ENCODE measurements at regions not wholly inside any gene's neighbourhood (a gene's known extent, or its start where the extent isn't known, plus 50 kb on each side); places are given as distances from the start of the nearest gene placed in this dataset.

DNA sequence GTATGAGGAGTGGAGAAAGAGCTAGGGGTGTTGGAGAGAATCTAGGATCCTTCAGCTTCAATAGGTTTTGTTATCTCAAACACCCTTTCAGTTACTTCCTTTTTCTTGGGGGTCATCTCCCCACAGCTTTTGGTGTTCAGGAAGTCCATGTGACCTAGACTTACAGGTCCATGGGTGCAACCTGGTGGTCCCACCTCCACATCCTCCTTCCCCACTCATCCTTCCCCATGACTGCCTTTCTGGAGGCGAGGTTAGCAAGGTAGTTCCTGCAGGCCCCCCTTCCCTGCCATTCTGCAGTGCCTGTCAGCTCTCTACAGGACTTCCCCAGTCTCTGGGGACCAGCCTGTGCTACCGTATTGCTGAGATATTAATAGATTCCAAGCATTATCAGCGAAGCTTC, 107.6 kb downstream of the TMEM17 start:
- Histone ChIP-seq H3K4me1 (ENCODE audit: insufficient read depth, low read length, poor library complexity, severe bottlenecking) (peaks cover 10% of the 10 kb centered on the region), H3K36me3 (ENCODE audit: insufficient read depth, low read length) (no peaks in the 10 kb centered on the region), H3K9me3 (ENCODE audit: insufficient read depth, low read depth, low read length) (no peaks in the 10 kb centered on the region), H3F3A (ENCODE audit: low read depth) (no peaks in the 10 kb centered on the region), H3K9me2 (replicated peaks; ENCODE audit: low read depth, low read length) (no peaks in the 10 kb centered on the region), H3K79me2 (ENCODE audit: insufficient read depth, low read length) (no peaks in the 10 kb centered on the region), H3K9ac (ENCODE audit: low read depth, low read length, poor library complexity, severe bottlenecking) (no peak overlapping the region), H3K27me3 (ENCODE audit: insufficient read depth, low read length, poor library complexity, severe bottlenecking) (no peaks in the 10 kb centered on the region), H3K4me3 (ENCODE audit: low read length, poor library complexity, severe bottlenecking) (no peak overlapping the region), H4K20me1 (ENCODE audit: insufficient read depth, low read length, poor library complexity, severe bottlenecking) (no peaks in the 10 kb centered on the region), H2AFZ (ENCODE audit: low read length) (peak overlapping the region; percentile 51; the same call in 1 of the 2 replicates), H3K4me2 (ENCODE audit: low read depth, low read length, poor library complexity, severe bottlenecking) (peak overlapping the region; percentile 36)
- no peak for TF ChIP-seq EZH2phosphoT487 (IDR thresholded peaks at IDR 0.05; ENCODE audit: borderline replicate concordance)
- TF ChIP-seq, protein P1, sequence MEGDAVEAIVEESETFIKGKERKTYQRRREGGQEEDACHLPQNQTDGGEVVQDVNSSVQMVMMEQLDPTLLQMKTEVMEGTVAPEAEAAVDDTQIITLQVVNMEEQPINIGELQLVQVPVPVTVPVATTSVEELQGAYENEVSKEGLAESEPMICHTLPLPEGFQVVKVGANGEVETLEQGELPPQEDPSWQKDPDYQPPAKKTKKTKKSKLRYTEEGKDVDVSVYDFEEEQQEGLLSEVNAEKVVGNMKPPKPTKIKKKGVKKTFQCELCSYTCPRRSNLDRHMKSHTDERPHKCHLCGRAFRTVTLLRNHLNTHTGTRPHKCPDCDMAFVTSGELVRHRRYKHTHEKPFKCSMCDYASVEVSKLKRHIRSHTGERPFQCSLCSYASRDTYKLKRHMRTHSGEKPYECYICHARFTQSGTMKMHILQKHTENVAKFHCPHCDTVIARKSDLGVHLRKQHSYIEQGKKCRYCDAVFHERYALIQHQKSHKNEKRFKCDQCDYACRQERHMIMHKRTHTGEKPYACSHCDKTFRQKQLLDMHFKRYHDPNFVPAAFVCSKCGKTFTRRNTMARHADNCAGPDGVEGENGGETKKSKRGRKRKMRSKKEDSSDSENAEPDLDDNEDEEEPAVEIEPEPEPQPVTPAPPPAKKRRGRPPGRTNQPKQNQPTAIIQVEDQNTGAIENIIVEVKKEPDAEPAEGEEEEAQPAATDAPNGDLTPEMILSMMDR (conservative IDR thresholded peaks at IDR 0.05; ENCODE audit: low read length): no peak

DNA sequence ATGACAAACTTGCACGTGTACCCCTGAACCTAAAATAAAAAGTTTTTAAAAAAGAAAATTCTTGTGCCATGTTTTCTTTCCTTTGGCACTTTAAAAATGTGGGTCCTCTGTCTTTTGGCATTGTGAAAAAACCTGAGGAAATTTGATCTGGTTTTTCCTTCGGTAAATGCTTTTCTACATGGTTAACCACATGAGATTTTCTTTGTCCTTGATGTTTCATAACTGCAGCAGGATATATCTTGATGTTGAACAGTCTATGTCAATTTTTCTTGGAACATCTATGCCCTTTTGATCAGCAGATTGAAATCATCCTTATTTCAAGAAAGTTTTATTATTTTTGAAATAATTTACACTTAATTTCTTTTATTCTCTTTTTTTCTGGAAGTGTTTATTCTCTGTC, 109.1 kb downstream of the TMEM17 start:
- no peaks in the 10 kb centered on the region for H3K9me2 ChIP-seq (replicated peaks; ENCODE audit: low read depth, low read length)
- peaks cover 10% of the 10 kb centered on the region for H3K4me1 ChIP-seq (ENCODE audit: insufficient read depth, low read length, poor library complexity, severe bottlenecking)
- TF ChIP-seq, protein P1 (conservative IDR thresholded peaks at IDR 0.05; ENCODE audit: low read length): no peak
- no peak for TF ChIP-seq EZH2phosphoT487 (IDR thresholded peaks at IDR 0.05; ENCODE audit: borderline replicate concordance)
- no peaks in the 10 kb centered on the region for H4K20me1 ChIP-seq (ENCODE audit: insufficient read depth, low read length, poor library complexity, severe bottlenecking)
- no peaks in the 10 kb centered on the region for H3K27me3 ChIP-seq (ENCODE audit: insufficient read depth, low read length, poor library complexity, severe bottlenecking)
- no peaks in the 10 kb centered on the region for H3K36me3 ChIP-seq (ENCODE audit: insufficient read depth, low read length)
- no peak overlapping the region for H3K9ac ChIP-seq (ENCODE audit: low read depth, low read length, poor library complexity, severe bottlenecking)
- H3K4me3 ChIP-seq (ENCODE audit: low read length, poor library complexity, severe bottlenecking): no peak overlapping the region
- H3F3A ChIP-seq (ENCODE audit: low read depth): no peaks in the 10 kb centered on the region
- H3K4me2 ChIP-seq (ENCODE audit: low read depth, low read length, poor library complexity, severe bottlenecking): no peak overlapping the region
- no peak overlapping the region for H2AFZ ChIP-seq (ENCODE audit: low read length)
- no peaks in the 10 kb centered on the region for H3K79me2 ChIP-seq (ENCODE audit: insufficient read depth, low read length)
- H3K9me3 ChIP-seq (ENCODE audit: insufficient read depth, low read depth, low read length): no peaks in the 10 kb centered on the region

DNA sequence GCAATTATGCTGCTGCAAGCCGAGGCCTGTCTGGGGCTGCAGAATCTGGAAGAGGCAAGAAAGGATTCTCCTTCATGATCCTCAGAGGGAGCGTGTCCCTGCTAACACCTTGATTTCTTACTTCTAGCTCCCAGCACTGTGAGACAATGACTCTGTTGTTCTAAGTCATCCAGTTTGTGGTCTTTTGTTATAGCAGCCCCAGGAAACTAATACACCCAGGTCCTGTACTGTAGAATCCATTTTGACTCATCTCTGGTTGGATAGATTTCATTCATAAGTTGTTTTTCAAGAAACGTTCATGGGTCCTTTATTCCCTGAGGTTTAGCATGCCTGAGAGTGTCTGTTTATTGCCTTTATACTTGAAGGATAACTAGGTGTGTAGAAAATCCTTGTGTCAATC, 112.7 kb downstream of the TMEM17 start:
- H3K4me2 ChIP-seq (ENCODE audit: low read depth, low read length, poor library complexity, severe bottlenecking): no peak overlapping the region
- no peaks in the 10 kb centered on the region for H4K20me1 ChIP-seq (ENCODE audit: insufficient read depth, low read length, poor library complexity, severe bottlenecking)
- no peaks in the 10 kb centered on the region for H3K79me2 ChIP-seq (ENCODE audit: insufficient read depth, low read length)
- no peaks in the 10 kb centered on the region for H3K9me2 ChIP-seq (replicated peaks; ENCODE audit: low read depth, low read length)
- no peaks in the 10 kb centered on the region for H3K36me3 ChIP-seq (ENCODE audit: insufficient read depth, low read length)
- no peaks in the 10 kb centered on the region for H3F3A ChIP-seq (ENCODE audit: low read depth)
- H3K9me3 ChIP-seq (ENCODE audit: insufficient read depth, low read depth, low read length): no peaks in the 10 kb centered on the region
- H3K4me1 ChIP-seq (ENCODE audit: insufficient read depth, low read length, poor library complexity, severe bottlenecking): peaks cover 6% of the 10 kb centered on the region
- H3K4me3 ChIP-seq (ENCODE audit: low read length, poor library complexity, severe bottlenecking): no peak overlapping the region
- H3K9ac ChIP-seq (ENCODE audit: low read depth, low read length, poor library complexity, severe bottlenecking): no peak overlapping the region
- TF ChIP-seq EZH2phosphoT487 (IDR thresholded peaks at IDR 0.05; ENCODE audit: borderline replicate concordance): no peak
- TF ChIP-seq, protein P1 (conservative IDR thresholded peaks at IDR 0.05; ENCODE audit: low read length): no peak
- H3K27me3 ChIP-seq (ENCODE audit: insufficient read depth, low read length, poor library complexity, severe bottlenecking): no peaks in the 10 kb centered on the region
- H2AFZ ChIP-seq (ENCODE audit: low read length): no peak overlapping the region

All from Loucy (cell line).